Neural progenitor cell (in vitro differentiated cells): ENCODE measurements at regions not wholly inside any gene's neighbourhood (a gene's known extent, or its start where the extent isn't known, plus 50 kb on each side); places are given as distances from the start of the nearest gene placed in this dataset. TPM values are rescaled to one million over a fixed set of nuclear protein-coding genes. Genes with fewer than 3 reads are reported as not detected.

Source experiments
- DNase-seq: peaks from one replicate; pipeline ENCODE4 v3.0.0-alpha.2; 2016; ENCODE audit warnings: low spot score
- H2AFZ ChIP-seq: fragments of 200-600 bp; sonication (generic); replicated peaks from 2 replicates; pipeline ENCODE4 v1.6.1; 2016; ENCODE audit warnings: antibody characterized with exemption
- H3F3A ChIP-seq: fragments of 200-600 bp; sonication (generic); 2 replicates; pipeline ENCODE4 v1.6.1; 2016; ENCODE audit warnings: antibody characterized with exemption, low read depth
- H3K27ac ChIP-seq: fragments of 200-600 bp; sonication (generic); 2 replicates; pipeline ENCODE4 v1.5.1; 2016; ENCODE audit warnings: mild to moderate bottlenecking
- H3K27me3 ChIP-seq: fragments of 200-600 bp; sonication (generic); 2 replicates; pipeline ENCODE4 v1.6.1; 2016; ENCODE audit warnings: mild to moderate bottlenecking, moderate library complexity
- H3K36me3 ChIP-seq: fragments of 200-600 bp; sonication (generic); 2 replicates; pipeline ENCODE4 v1.5.1; 2016
- H3K4me1 ChIP-seq: fragments of 200-600 bp; sonication (generic); 2 replicates; pipeline ENCODE4 v1.6.1; 2016; ENCODE audit warnings: mixed run types
- H3K4me2 ChIP-seq: fragments of 200-600 bp; sonication (generic); 2 replicates; pipeline ENCODE4 v1.6.1; 2016
- H3K4me3 ChIP-seq: fragments of 200-600 bp; sonication (generic); 2 replicates; pipeline ENCODE4 v1.5.1; 2016
- H3K79me2 ChIP-seq: fragments of 200-600 bp; sonication (generic); 2 replicates; pipeline ENCODE4 v1.6.1; 2016; ENCODE audit warnings: low read depth
- H3K9ac ChIP-seq: fragments of 200-600 bp; sonication (generic); 2 replicates; pipeline ENCODE4 v1.6.1; 2016
- H3K9me3 ChIP-seq: fragments of 200-600 bp; sonication (generic); 2 replicates; pipeline ENCODE4 v1.5.1; 2016; ENCODE audit warnings: low read depth
- H4K20me1 ChIP-seq: fragments of 200-600 bp; sonication (generic); 2 replicates; pipeline ENCODE4 v1.6.1; 2016; ENCODE audit warnings: low read depth
- H3K27ac Mint-ChIP-seq: 3 replicates; pipeline ENCODE4 v1.8.0; 2021; ENCODE audit warnings: mixed read lengths
- H3K27me3 Mint-ChIP-seq: 2 replicates; pipeline ENCODE4 v1.8.0; 2022; ENCODE audit warnings: low read depth, mild to moderate bottlenecking, inconsistent platforms, moderate library complexity, mixed read lengths; ENCODE audit not compliant: insufficient read depth
- H3K36me3 Mint-ChIP-seq: 3 replicates; pipeline ENCODE4 v1.8.0; 2021; ENCODE audit warnings: mixed read lengths
- H3K4me1 Mint-ChIP-seq: 3 replicates; pipeline ENCODE4 v1.8.0; 2021; ENCODE audit warnings: mixed read lengths
- H3K4me3 Mint-ChIP-seq: 3 replicates; pipeline ENCODE4 v1.8.0; 2021; ENCODE audit warnings: mild to moderate bottlenecking, moderate library complexity, mixed read lengths
- H3K9me3 Mint-ChIP-seq: 3 replicates; pipeline ENCODE4 v1.8.0; 2020; ENCODE audit warnings: mixed read lengths
- EZH2 ChIP-seq: fragments of 200-600 bp; sonication (generic); IDR thresholded peaks from 2 replicates; pipeline ENCODE4 v1.6.1; 2017; ENCODE audit warnings: antibody characterized with exemption, mild to moderate bottlenecking, moderate library complexity
- EZH2phosphoT487 ChIP-seq: fragments of 200-600 bp; sonication (generic); IDR thresholded peaks from 2 replicates; pipeline ENCODE4 v1.6.1; 2017; ENCODE audit warnings: antibody characterized with exemption
- small RNA-seq: library from RNA; depleted of rRNA; stranded (forward); fragments of <200 nt; gene quantifications from one replicate; pipeline ENCODE3, GENCODE V24; 2015
- TF ChIP-seq, protein P1 (sequence below): fragments of 200-600 bp; sonication (generic); IDR thresholded peaks from 2 replicates; pipeline ENCODE4 v1.5.1; 2017; ENCODE audit warnings: antibody characterized with exemption, mild to moderate bottlenecking

DNA sequence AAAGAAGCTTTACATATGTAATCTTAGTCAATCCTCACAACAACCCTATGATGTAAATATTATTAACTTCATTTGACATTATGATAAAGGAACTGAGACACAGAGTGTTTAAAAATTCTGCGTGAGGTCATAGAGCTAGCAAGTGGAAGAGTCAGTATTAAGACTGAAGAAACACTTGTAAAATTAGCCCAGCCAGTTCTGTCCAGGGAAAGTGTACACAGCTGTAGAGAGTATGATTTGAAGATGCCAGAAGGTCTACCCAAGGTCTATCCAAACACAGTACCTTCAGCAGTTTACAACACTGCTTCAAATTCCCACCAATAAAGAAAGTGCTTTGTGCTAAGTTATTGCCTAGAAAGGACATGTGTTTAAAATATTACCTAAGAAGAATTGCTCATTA, 51.7 kb upstream of the ITPRID2 start:
- peaks cover 9% of the 10 kb centered on the region for H3K4me1 ChIP-seq
- H3K27ac ChIP-seq, result no peak overlapping the region
- H3K4me2 ChIP-seq, result no peak overlapping the region
- no peaks in the 10 kb centered on the region for H3K36me3 Mint-ChIP-seq
- no peak overlapping the region for H3K4me3 ChIP-seq
- H3F3A ChIP-seq, result no peaks in the 10 kb centered on the region
- peaks cover 2% of the 10 kb centered on the region for H3K27me3 Mint-ChIP-seq
- no peaks in the 10 kb centered on the region for H3K9me3 Mint-ChIP-seq
- H3K27me3 ChIP-seq, result no peaks in the 10 kb centered on the region
- H3K27ac Mint-ChIP-seq, result no peak overlapping the region
- no peak overlapping the region for H2AFZ ChIP-seq
- no peak overlapping the region for H3K9ac ChIP-seq
- no peak for DNase-seq
- TF ChIP-seq, protein P1, sequence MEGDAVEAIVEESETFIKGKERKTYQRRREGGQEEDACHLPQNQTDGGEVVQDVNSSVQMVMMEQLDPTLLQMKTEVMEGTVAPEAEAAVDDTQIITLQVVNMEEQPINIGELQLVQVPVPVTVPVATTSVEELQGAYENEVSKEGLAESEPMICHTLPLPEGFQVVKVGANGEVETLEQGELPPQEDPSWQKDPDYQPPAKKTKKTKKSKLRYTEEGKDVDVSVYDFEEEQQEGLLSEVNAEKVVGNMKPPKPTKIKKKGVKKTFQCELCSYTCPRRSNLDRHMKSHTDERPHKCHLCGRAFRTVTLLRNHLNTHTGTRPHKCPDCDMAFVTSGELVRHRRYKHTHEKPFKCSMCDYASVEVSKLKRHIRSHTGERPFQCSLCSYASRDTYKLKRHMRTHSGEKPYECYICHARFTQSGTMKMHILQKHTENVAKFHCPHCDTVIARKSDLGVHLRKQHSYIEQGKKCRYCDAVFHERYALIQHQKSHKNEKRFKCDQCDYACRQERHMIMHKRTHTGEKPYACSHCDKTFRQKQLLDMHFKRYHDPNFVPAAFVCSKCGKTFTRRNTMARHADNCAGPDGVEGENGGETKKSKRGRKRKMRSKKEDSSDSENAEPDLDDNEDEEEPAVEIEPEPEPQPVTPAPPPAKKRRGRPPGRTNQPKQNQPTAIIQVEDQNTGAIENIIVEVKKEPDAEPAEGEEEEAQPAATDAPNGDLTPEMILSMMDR, result no peak
- TF ChIP-seq EZH2phosphoT487 (no peak), EZH2 (no peak)
- no peaks in the 10 kb centered on the region for H4K20me1 ChIP-seq
- H3K4me3 Mint-ChIP-seq, result no peak overlapping the region
- no peaks in the 10 kb centered on the region for H3K36me3 ChIP-seq
- H3K9me3 ChIP-seq, result no peaks in the 10 kb centered on the region
- no peaks in the 10 kb centered on the region for H3K79me2 ChIP-seq
- H3K4me1 Mint-ChIP-seq, result peaks cover 13% of the 10 kb centered on the region

DNA sequence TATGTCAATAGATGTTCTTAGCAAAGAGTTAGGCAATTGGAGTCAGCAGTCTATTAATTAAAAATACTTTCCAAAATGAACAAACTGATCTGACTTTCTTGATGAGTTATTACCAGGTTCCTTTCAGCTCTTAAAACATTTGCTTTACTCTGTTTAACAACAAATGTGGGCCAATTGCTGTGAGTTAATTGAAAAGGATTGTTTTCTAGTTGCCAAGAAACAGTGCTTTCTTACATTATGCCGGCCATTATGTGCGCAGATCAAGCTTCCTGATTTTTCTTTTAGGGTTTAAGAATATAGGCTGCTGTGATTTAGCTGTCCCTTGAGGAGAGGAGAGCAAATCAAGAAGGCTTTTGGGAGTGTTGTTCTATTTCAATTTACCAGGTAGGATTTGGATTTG, 50.5 kb upstream of the ITPRID2 start:
- no peak overlapping the region for H3K27ac ChIP-seq
- H3K4me3 Mint-ChIP-seq, result no peak overlapping the region

More for the DNA sequence above, 50.5 kb upstream of the ITPRID2 start:
- no peaks in the 10 kb centered on the region for H3K36me3 ChIP-seq
- no peak overlapping the region for H3K27ac Mint-ChIP-seq
- H3K4me2 ChIP-seq, result peak overlapping the region; percentile 22
- H3K9ac ChIP-seq, result no peak overlapping the region
- H4K20me1 ChIP-seq, result no peaks in the 10 kb centered on the region
- no peaks in the 10 kb centered on the region for H3K27me3 ChIP-seq
- peaks cover 9% of the 10 kb centered on the region for H3K4me1 ChIP-seq
- peaks cover 13% of the 10 kb centered on the region for H3K4me1 Mint-ChIP-seq
- H3K9me3 Mint-ChIP-seq, result no peaks in the 10 kb centered on the region
- H3F3A ChIP-seq, result no peaks in the 10 kb centered on the region
- no peak for DNase-seq
- peaks cover 2% of the 10 kb centered on the region for H3K27me3 Mint-ChIP-seq
- H3K79me2 ChIP-seq, result no peaks in the 10 kb centered on the region
- H3K4me3 ChIP-seq, result no peak overlapping the region
- H3K9me3 ChIP-seq, result no peaks in the 10 kb centered on the region
- no peaks in the 10 kb centered on the region for H3K36me3 Mint-ChIP-seq
- TF ChIP-seq EZH2phosphoT487 (no peak), EZH2 (no peak)
- TF ChIP-seq, protein P1, result no peak
- peak overlapping the region; percentile 70 for H2AFZ ChIP-seq

Small RNA genes lying in the stretch of these regions (small RNA-seq; reads per million reads assigned to genes)
- not detected for gene RNU6ATAC19P
